ENCODE measurements at regions not wholly inside any gene's neighbourhood (a gene's known extent, or its start where the extent isn't known, plus 50 kb on each side); places are given as distances from the start of the nearest gene placed in this dataset.

DNA sequence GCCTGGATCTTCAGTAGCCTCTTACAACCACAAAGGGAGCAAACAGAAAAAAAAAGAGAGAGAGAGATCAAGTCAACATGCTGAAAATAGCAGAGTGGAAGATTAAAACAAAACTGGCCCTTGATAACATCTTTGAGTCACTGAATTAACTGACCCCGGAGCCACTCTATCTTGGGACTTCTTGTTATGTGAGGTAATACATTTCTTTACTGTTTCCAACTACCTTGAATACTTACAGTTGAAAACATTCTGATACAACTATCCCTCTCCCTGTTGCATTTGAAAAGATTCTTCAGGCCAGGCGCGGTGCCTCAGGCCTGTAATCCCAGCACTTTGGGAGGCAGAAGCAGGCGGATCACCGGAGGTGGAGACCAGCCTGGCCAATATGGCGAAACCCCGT lies 208.1 kb downstream of the MEMO1 start:
- TF ChIP-seq CTCF (IDR thresholded peaks at IDR 0.05 in 2 of 3, conservative IDR thresholded peaks at IDR 0.05 in 1 of 3; ENCODE audit: control insufficient read depth in 2 of 3, extremely low read depth in 1 of 3, insufficient read depth in 1 of 3, low read depth in 3 of 3, low read length in 3 of 3) (no peak), PKNOX1 (IDR thresholded peaks at IDR 0.05) (no peak), SIX5 (IDR thresholded peaks at IDR 0.05; ENCODE audit: low read depth, low read length, severe bottlenecking) (no peak), HCFC1 (IDR thresholded peaks at IDR 0.05; ENCODE audit: low read length) (no peak), TCF7 (IDR thresholded peaks at IDR 0.05; ENCODE audit: borderline replicate concordance) (no peak), NRF1 (conservative IDR thresholded peaks at IDR 0.05; ENCODE audit: low read depth, low read length) (no peak), RCOR1 (conservative IDR thresholded peaks at IDR 0.05; ENCODE audit: low read depth, low read length) (no peak), SIN3A (IDR thresholded peaks at IDR 0.05; ENCODE audit: low read depth, low read length) (no peak), EZH2 (IDR thresholded peaks at IDR 0.05; ENCODE audit: borderline replicate concordance, control insufficient read depth, low read depth, low read length) (no peak), TAF1 (IDR thresholded peaks at IDR 0.05; ENCODE audit: borderline replicate concordance, low read depth, low read length) (no peak)
- TF ChIP-seq, protein P1, sequence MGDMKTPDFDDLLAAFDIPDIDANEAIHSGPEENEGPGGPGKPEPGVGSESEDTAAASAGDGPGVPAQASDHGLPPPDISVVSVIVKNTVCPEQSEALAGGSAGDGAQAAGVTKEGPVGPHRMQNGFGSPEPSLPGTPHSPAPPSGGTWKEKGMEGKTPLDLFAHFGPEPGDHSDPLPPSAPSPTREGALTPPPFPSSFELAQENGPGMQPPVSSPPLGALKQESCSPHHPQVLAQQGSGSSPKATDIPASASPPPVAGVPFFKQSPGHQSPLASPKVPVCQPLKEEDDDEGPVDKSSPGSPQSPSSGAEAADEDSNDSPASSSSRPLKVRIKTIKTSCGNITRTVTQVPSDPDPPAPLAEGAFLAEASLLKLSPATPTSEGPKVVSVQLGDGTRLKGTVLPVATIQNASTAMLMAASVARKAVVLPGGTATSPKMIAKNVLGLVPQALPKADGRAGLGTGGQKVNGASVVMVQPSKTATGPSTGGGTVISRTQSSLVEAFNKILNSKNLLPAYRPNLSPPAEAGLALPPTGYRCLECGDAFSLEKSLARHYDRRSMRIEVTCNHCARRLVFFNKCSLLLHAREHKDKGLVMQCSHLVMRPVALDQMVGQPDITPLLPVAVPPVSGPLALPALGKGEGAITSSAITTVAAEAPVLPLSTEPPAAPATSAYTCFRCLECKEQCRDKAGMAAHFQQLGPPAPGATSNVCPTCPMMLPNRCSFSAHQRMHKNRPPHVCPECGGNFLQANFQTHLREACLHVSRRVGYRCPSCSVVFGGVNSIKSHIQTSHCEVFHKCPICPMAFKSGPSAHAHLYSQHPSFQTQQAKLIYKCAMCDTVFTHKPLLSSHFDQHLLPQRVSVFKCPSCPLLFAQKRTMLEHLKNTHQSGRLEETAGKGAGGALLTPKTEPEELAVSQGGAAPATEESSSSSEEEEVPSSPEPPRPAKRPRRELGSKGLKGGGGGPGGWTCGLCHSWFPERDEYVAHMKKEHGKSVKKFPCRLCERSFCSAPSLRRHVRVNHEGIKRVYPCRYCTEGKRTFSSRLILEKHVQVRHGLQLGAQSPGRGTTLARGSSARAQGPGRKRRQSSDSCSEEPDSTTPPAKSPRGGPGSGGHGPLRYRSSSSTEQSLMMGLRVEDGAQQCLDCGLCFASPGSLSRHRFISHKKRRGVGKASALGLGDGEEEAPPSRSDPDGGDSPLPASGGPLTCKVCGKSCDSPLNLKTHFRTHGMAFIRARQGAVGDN (IDR thresholded peaks at IDR 0.05), result no peak

Measured in GM12878 (cell line).